MCF 10A (cell line): ENCODE measurements at regions not wholly inside any gene's neighbourhood (a gene's known extent, or its start where the extent isn't known, plus 50 kb on each side); places are given as distances from the start of the nearest gene placed in this dataset.
A peak's percentile ranks its signal among the peaks of the same experiment; 100 is the strongest.
"Not testable (repeated sequence)": the region's sequence is repeated elsewhere in the genome, so short reads cannot be mapped to it uniquely, and the experiment has no call there.

Experiments used
- BruUV-seq: library from RNA; stranded (reverse); fragments of 400-500 nt; replicated peaks from 2 replicates; lab custom pipeline; 2021; lab: Mats Ljungman, UMichigan
- CTCF ChIA-PET: fragments of 300-600 bp; sonication (Branson Sonifier 250); formaldehyde crosslinking; extraction: SDS; loops from one replicate; lab custom pipeline; 2021; ENCODE audit warnings: antibody characterized with exemption, inconsistent platforms; lab: Yijun Ruan, JAX
- POLR2A ChIA-PET: fragments of 300-600, 350-650 bp; sonication (Branson Sonifier 250); formaldehyde crosslinking; extraction: SDS; loops from one replicate; lab custom pipeline; 2020; ENCODE audit warnings: antibody characterized with exemption, inconsistent platforms; lab: Yijun Ruan, JAX
- DNase-seq: peaks from one replicate; pipeline ENCODE4 v3.0.0-alpha.2; 2018; ENCODE audit not compliant: unreplicated experiment
- H3K27ac Mint-ChIP-seq: one replicate; pipeline ENCODE4 v1.8.0; 2022; ENCODE audit warnings: mild to moderate bottlenecking, low read depth, mixed read lengths; ENCODE audit not compliant: unreplicated experiment
- H3K27me3 Mint-ChIP-seq: one replicate; pipeline ENCODE4 v1.8.0; 2022; ENCODE audit warnings: mixed read lengths; ENCODE audit not compliant: insufficient read depth, unreplicated experiment
- H3K36me3 Mint-ChIP-seq: one replicate; pipeline ENCODE4 v1.8.0; 2022; ENCODE audit warnings: mild to moderate bottlenecking, moderate library complexity, mixed read lengths; ENCODE audit not compliant: insufficient read depth, unreplicated experiment
- H3K4me1 Mint-ChIP-seq: one replicate; pipeline ENCODE4 v1.8.0; 2022; ENCODE audit warnings: mixed read lengths; ENCODE audit not compliant: insufficient read depth, unreplicated experiment
- H3K4me3 Mint-ChIP-seq: one replicate; pipeline ENCODE4 v1.8.0; 2022; ENCODE audit warnings: mild to moderate bottlenecking, moderate library complexity, mixed read lengths; ENCODE audit not compliant: unreplicated experiment
- H3K9me3 Mint-ChIP-seq: one replicate; pipeline ENCODE4 v1.8.0; 2022; ENCODE audit warnings: mixed read lengths; ENCODE audit not compliant: unreplicated experiment
- intact Hi-C: fragments of 100-400 bp; cut with micrococcal nuclease; formaldehyde crosslinking; loops from 2 replicates; pipeline ENCODE4 v1.14.1; 2022
- TF ChIP-seq, protein P1 (sequence below): fragments of 200-600 bp; IDR thresholded peaks from one replicate; pipeline ENCODE4 v1.8.0; 2022; ENCODE audit warnings: antibody characterized with exemption, mild to moderate bottlenecking; ENCODE audit not compliant: unreplicated experiment

DNA sequence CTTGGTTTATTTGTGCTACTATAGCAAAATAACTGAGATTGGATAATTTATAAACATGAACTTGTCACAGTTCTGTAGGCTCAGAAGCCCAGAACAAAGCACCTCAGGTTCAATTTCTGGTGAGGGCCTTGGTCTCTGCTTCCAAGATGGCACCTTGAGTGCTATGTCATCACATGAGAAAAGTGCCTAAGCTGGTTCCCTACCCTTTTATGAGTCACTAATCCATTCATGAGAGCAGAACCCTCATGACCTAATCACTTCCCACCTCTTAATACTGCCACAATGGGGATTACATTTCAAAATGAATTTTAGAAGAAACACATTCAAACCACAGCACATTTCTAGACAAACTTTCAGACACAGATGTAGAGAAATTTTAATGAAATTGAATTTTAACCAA is 98.2 kb upstream of the PRSS3 start:
- Mint-ChIP-seq H3K27ac (no peak overlapping the region), H3K4me3 (no peak overlapping the region), H3K36me3 (no peaks in the 10 kb centered on the region), H3K27me3 (peaks cover 50% of the 10 kb centered on the region), H3K9me3 (no peaks in the 10 kb centered on the region), H3K4me1 (no peaks in the 10 kb centered on the region)
- DNase-seq, result no peak
- intact Hi-C loops, result no loop called here
- POLR2A ChIA-PET, result no interaction called here
- TF ChIP-seq, protein P1, sequence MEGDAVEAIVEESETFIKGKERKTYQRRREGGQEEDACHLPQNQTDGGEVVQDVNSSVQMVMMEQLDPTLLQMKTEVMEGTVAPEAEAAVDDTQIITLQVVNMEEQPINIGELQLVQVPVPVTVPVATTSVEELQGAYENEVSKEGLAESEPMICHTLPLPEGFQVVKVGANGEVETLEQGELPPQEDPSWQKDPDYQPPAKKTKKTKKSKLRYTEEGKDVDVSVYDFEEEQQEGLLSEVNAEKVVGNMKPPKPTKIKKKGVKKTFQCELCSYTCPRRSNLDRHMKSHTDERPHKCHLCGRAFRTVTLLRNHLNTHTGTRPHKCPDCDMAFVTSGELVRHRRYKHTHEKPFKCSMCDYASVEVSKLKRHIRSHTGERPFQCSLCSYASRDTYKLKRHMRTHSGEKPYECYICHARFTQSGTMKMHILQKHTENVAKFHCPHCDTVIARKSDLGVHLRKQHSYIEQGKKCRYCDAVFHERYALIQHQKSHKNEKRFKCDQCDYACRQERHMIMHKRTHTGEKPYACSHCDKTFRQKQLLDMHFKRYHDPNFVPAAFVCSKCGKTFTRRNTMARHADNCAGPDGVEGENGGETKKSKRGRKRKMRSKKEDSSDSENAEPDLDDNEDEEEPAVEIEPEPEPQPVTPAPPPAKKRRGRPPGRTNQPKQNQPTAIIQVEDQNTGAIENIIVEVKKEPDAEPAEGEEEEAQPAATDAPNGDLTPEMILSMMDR, result no peak
- BruUV-seq, result no TSS peak
- CTCF ChIA-PET, result no interaction called here

DNA sequence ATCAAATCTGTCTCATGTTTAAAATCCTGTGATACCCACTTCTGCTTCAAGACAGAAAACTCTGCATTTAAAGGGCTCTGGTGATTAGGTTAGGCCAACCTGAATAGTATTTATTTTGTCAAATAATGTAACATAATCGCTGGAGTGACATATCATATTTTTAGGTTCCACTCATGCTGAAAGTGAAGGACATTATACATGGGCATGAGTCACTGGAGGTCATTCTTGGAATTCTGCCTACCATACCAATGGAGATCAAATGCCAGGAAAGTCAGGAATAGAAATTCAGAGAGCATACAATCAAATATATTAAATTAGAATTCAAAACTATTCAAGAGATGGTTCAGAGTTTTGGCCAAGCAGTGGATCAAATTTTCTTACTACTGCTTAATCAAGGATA is 97.1 kb upstream of the PRSS3 start:
- Mint-ChIP-seq H3K9me3 (no peaks in the 10 kb centered on the region), H3K36me3 (no peaks in the 10 kb centered on the region), H3K27ac (no peak overlapping the region), H3K4me3 (no peak overlapping the region), H3K27me3 (peaks cover 41% of the 10 kb centered on the region), H3K4me1 (no peaks in the 10 kb centered on the region)
- peak; percentile 39 for DNase-seq
- TF ChIP-seq, protein P1, result no peak
- ChIA-PET POLR2A (interaction anchor here (0.8 kb wide), 1 partner anchor 225 kb away, joined by 3 read pairs; the partner anchor contains the start of gene NOL6), CTCF (no interaction called here)
- intact Hi-C loops, result no loop called here
- BruUV-seq, result no TSS peak

DNA sequence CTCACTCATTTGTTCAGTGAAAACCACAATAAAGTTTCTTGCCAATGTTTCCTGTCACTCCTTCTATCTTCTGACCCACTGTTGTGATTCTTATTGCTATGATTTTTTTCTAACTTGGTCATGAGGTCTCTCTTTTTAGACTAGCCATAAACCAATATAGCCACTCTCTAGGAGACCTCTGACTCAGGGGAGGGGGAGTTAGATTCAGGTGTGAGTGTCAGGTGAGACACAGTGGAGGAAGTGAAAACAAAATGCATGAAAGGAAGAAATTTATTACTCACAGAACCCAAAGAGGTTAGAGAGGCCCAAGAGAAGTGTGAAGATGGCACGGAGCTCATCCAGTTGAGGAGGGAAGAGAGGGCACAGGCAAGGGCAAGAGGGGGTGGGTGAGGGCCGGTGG is 94.4 kb upstream of the PRSS3 start:
- H3K36me3 Mint-ChIP-seq, H3K4me1 Mint-ChIP-seq, H3K9me3 Mint-ChIP-seq, H3K4me3 Mint-ChIP-seq, intact Hi-C loops, H3K27ac Mint-ChIP-seq, POLR2A ChIA-PET, BruUV-seq, DNase-seq: not testable (repeated sequence)
- H3K27me3 Mint-ChIP-seq, result peaks cover 22% of the 10 kb centered on the region
- CTCF ChIA-PET, result interaction anchor here (0.6 kb wide), 2 partner anchors 34 to 325 kb away, joined by 3 to 4 read pairs; no protein-coding TSS in a partner anchor

DNA sequence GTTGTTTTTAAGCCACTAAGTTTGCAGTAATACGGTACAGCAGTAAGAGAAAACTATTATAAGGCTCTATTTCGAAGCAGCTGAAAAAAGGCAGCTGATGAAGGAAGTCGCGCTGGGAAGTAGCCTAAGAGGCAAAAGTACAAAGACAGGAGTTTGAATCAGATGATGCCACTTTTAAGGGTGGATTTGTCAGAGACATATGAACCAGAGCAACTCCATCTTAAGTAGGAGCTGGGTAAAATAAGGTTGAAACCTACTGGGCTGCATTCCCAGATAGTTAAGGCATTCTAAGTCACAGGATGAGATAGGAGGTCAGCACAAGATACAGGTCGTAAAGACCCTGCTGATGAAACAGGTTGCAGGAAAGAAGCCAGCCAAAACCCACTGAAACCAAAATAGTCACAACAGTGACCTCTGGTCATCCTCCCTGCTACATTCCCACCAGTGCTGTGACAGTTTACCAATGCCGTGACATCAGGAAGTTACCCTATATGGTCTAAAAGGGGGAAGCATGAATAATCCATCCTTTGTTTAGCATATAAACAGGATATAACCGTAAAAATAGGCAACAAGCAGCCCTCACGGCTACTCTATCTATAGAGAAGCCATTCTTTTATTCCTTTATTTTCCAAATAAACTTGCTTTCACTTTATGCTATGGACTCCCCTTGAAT is 91.8 kb upstream of the PRSS3 start:
- no TSS peak for BruUV-seq
- Mint-ChIP-seq H3K4me1 (no peaks in the 10 kb centered on the region), H3K27ac (no peak overlapping the region)

DNA sequence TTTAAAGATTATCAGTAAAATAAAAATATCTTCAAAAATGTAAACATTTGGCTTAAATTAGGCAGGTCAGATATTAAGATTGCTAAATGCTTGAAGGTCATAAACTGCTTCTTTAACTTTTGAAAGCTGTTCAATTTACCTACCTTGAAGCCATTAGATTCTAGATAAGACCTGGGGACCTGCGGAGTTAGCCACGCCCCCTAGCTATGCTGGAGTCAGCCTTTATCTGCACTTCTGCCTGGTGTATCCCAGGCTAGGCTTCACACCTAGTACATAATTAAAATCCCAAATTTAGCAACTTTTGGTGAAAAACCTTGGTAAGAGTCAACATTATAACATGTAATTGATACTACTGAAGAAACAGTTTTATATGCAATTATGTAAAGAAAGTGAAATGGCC is 89.9 kb upstream of the PRSS3 start:
- H3K9me3 Mint-ChIP-seq, intact Hi-C loops, DNase-seq, BruUV-seq, H3K4me3 Mint-ChIP-seq, H3K36me3 Mint-ChIP-seq, H3K27ac Mint-ChIP-seq, H3K4me1 Mint-ChIP-seq: not testable (repeated sequence)
- CTCF ChIA-PET, result interaction anchor here (1.7 kb wide), 1 partner anchor 17 kb away, joined by 5 read pairs; no protein-coding TSS in a partner anchor
- POLR2A ChIA-PET, result interaction anchor here (0.7 kb wide), 1 partner anchor 572 kb away, joined by 3 read pairs; no protein-coding TSS in a partner anchor
- H3K27me3 Mint-ChIP-seq, result peaks cover 11% of the 10 kb centered on the region

More for the DNA sequence above, 91.8 kb upstream of the PRSS3 start:
- ChIA-PET CTCF (interaction anchor here (0.9 to 1.1 kb wide), 2 partner anchors 80 kb away, joined by 3 to 4 read pairs; no protein-coding TSS in a partner anchor), POLR2A (no interaction called here)
- TF ChIP-seq, protein P1, result no peak
- Mint-ChIP-seq H3K9me3 (no peaks in the 10 kb centered on the region), H3K4me3 (no peak overlapping the region), H3K36me3 (no peaks in the 10 kb centered on the region), H3K27me3 (peaks cover 29% of the 10 kb centered on the region)
- no peak for DNase-seq
- intact Hi-C loops, result no loop called here
